Left lobe of liver (tissue), 2 donors: ENCODE measurements at regions not wholly inside any gene's neighbourhood (a gene's known extent, or its start where the extent isn't known, plus 50 kb on each side); places are given as distances from the start of the nearest gene placed in this dataset.

Source experiments
- ATAC-seq: fragments of 200-7000 bp; cut with Tn5 transposase; one replicate; pipeline ENCODE4 v1.9.1; 2020; ENCODE audit warnings: mild to moderate bottlenecking, moderate library complexity
- DNase-seq: peaks from one replicate; pipeline ENCODE4 v3.0.0-alpha.2; 2020; ENCODE audit warnings: low spot score
- donor health status: DM: no; HTN: no; CAD: no; lungs with moderate emphysema.
- donor health status: DM: no; HTN: yes; CAD: no.

DNA sequence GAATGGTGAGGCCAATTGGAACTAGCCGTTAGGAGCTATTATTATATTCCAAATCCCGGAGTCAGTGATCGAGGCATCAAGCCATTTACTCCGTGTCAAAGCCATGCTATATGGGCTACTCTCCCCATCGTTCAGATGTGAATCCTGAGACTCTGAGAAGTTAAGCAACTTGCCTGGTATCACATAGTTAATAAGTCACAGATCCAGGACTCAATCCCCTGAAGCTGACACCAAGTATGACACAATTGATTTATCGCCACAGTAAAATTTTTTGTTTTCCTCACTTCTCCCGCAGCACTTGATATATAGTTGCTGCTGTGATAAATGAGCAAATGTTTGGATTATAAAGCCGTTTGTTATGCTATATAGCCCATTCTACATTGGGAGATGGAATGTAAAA, 50.8 kb upstream of the TSHZ2 start:
- no peak for DNase-seq

DNA sequence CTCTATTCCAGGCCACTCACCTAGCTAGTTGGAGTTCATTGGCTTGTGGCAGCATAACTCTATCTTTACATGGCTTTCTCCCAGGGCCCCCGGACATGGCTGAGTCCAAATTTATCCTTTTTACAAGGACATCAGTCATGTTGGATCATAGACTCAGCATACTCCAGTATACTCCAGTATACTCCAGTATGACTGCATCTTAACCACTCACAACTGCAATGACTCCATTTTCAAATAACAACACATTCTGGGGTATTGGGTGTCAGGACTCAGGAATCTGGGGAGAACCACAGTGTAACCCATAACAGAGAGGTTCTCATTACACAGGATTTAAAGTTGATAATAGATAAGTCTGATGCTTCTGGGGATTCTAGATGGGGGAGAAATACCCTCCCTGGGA, 53.8 kb upstream of the TSHZ2 start:
- ATAC-seq (no peak), DNase-seq (no peak)

More for the DNA sequence above, 50.8 kb upstream of the TSHZ2 start:
- ATAC-seq: no peak

DNA sequence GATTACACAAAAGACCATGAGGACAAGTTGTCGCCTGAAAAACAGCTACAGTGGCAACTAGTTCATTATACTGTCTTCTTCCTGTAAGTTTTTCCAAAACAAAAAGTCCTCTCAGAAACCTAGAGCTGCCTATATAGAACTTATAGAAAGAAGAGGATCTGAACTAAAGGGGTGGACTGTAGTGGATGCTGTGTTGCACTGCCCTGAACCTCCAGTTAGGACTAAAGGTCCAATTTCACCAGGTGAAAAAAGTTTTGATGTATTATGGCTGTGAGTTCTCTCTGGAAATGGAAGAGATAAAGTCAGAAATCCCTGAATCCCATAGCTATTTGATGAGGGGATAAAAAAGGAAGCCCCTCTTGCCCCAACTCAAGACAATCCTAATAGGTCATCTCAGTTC, 56.6 kb upstream of the TSHZ2 start:
- ATAC-seq (no peak), DNase-seq (no peak)

DNA sequence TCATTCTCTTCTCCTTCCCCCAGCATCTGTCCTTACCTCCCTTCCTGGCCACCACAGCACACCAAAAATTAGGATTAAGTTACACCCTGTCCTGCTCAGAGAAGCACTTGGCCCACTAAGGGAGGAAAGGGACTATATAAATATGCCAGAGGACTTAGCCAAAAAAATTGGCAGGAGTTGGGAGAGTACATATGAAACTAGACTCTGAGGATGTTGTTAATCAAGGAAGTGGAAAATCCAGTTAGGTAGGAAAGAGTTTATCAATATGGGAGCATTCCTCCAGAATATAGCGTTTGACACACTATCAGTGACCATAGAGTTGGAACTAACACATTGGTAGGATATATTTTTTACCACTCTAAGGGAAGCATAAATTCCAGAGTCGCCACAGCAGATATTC, 57.3 kb upstream of the TSHZ2 start:
- ATAC-seq: no peak
- no peak for DNase-seq

DNA sequence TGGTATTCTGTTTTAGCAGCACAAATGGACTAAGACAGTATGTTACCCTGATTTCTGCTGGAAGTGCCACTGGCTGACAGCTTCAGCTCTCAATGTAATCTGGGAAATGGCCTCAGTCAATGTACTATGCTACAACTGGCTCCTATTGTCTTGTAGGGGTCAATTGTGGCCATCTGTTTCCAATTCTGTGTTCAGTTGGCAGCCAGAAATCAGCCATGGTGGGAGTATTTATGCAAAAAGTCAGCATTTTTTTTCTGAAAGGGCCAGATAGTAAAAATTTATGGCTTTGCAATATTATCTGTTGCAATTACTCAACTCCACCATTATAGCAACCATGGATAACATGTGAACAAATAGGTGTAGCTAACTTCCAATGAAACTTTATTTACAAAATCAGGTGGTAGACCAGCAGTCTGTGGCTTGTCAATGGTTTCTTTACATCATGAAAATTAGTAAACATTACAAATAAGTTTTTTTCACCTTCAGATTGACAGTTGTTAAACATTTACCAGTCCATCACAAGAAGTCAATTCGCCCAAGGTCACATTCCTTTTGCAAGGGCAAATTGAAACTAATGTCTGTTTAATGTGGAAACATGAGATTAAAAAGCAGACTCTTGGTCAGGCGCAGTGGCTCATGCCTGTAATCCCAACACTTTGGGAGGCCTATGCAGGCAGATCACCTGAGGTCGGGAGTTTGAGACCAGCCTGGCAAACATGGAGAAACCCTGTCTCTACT, 58.3 kb upstream of the TSHZ2 start:
- no peak for DNase-seq
- peak; percentile 39 for ATAC-seq

DNA sequence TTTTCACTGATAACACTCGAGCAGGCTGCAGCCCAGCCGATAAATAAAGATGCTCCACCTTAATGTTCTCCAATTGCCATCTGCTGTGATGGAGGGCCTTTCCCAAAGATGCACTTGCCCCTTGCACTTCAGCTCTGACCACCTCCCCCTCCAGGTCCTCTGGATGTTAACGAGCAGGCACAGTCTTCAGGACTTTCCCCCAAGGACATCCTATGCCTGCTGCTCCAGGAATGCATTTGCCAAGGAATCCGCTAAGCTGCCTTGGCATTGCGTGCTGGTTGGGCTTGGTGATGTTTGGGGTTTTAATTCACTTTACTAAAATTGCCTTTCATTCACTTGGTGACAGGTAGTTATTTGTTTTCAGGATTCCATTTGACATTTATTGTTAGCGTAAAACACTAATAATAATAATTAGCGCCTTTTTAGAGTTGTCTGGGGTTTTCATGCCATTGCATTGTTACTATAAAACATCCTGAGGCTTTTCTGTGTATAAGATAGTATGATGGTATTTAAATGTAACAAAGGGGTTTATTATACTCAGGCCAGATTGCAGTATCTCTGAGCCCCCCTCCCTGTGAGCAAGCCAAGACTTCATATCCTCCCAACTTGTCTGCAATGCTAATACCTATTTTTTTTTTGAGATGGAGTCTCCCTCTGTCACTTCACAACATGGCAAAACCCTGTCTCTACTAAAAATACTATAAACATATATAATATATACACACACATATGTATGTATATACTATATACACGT, 66.7 kb upstream of the TSHZ2 start:
- no peak for DNase-seq
- no peak for ATAC-seq

DNA sequence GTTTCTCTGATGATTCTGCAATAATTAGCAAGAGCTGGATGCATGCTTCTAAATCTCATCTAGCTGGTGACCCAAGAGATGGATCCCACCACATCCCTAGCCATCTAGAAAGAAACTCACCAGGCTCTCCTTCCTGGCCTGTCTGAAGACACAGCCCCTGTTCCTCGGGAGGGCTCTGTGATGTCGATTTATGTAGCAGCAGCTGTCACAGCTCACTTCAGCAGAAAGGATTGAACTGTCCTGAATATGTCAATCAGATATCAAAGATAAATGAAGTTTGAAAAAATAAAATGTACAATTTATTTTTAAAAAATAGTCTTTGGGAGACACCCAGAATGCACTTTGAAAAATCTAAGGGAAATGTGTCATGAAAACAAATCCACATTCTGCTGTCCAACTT, 67.3 kb upstream of the TSHZ2 start:
- DNase-seq (no peak), ATAC-seq (no peak)

DNA sequence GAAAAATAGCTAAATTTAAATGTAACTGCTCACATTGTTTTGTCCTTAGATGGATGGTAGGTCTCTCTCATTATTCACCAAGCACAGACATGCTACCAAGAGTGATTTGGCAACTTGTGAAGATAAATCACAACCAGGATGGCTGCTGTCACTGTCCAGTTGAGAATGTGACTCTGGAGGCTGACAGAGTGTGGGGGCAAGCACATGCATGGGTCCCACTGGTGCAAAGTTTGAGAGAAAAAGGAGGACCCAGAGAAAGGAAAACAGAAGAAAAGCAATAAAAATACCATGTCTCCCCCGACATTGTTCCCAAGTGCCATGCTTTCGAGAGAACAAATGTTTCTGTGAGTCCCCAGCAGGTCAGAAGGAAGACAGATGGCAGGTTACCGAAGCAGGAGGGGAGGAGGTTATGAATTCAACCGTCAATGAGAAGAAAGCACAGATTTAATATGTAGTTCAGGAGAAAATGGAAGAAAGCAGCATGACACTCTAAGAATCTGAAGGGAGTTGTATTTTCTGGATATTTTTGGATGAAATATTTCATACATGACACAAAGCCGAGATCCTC, 73.0 kb upstream of the TSHZ2 start:
- DNase-seq (no peak), ATAC-seq (no peak)

DNA sequence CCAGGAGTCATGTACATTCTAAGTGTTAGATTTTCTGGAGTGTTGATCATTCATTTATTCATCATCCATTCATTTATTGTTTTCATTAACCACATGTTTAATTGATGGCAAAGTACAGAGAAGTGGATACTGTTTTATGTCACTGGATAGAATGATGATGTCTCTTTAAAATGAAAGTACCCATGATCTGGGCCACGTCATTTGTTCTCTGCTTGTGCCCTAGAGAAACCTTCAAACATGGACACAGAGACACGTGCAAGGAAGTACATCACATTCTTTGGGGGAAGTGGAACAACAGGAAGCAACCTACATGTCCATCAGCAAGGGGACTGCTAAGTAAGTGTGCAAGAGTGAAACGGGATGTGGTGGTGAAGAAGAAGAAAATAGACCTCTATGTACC, 75.8 kb upstream of the TSHZ2 start:
- no peak for DNase-seq

DNA sequence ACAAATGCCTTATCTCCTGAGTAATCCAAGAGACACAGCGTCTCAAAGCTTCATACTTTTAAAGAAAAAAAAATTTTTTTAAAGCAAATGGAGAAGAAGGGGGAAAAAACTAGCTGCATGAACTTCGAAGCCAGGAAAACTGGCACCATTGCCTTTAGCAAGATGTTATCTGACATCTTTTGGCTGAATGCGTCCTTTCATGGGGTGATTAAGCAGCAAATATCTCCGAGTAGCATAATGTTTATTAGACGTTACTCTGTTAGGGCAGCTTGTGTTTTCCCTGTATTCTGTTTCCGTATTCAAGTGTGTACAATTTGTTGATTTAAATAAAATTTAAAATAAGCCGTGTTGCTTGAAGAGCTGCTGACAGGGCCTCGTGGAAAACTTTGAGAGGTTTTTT, 76.5 kb upstream of the TSHZ2 start:
- DNase-seq (no peak), ATAC-seq (no peak)

More for the DNA sequence above, 75.8 kb upstream of the TSHZ2 start:
- no peak for ATAC-seq

DNA sequence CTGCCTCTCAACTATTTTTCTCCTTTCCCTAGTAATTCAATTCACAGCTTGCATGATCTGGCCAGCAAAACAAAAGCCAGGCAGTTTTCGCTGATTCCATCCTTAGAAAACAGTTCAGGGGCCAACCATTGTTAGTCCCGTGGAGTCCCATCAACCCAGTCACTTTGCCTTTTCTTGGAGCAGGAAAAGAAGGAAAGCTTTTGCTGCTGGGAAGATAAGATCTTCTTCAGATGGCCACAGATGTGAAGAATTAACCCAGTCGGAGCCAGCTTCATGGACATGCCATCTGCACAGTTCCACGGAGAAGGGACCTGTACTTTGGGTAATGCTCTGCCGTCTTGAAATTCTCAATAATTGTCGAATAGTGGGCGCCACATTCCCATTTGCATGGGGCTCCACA, 76.9 kb upstream of the TSHZ2 start:
- no peak for DNase-seq
- no peak for ATAC-seq

DNA sequence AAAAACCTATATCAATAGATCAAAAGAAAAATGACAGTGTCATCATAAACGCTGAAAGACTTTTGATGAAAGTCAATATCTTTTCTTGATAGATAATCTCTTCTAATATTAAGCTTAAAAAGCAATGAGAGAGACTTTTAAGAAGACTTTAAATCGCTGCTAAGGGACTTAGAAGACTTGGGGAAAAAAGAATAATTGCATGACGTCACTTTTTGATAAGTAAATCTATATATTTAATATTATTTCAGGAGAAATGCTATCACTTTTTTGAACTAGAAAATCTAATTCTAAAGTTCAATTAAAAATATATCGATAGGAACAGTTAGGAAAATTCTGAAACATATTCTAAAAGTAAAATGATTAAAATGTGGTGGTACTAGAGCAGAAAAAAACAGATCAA, 78.7 kb upstream of the TSHZ2 start:
- DNase-seq (no peak), ATAC-seq (no peak)

DNA sequence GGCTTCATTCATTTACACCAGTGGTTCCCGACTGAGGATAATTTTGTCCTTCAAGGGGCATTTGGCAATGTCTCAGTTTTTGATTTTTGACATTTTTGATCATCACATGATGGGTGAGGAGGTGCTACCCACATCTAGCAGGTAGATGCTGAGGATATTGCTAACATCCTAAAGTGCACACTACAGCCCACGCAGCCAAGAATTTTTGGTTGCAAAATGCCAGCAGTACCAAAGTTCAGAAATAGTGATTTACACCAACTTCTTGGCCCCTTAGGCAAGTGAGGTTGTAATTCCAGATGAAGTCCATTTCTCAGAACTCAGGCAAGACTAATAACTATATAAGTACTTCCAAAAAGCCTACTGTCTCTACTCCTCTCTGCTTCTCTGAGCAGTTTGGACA, 80.1 kb upstream of the TSHZ2 start:
- ATAC-seq (peak; percentile 70), DNase-seq (no peak)

DNA sequence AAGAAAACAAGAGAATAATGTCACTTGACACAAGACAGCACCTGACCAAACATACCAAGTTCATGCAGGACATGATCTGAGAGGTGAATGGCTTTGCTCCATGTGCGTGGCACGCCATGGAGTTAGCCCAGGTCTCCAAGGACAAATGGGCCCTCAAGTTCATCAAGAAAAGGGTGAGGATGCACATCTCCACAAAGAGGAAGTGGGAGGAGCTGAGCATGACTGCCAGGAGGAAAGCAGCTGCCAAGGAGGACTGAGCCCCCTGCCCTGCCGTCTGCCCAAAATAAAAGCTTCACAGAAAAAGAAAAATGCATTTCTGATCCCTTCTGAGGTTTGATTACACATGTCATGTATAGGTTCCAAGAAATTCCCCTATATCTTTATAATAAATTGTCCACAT, 82.0 kb upstream of the TSHZ2 start:
- no peak for ATAC-seq

DNA sequence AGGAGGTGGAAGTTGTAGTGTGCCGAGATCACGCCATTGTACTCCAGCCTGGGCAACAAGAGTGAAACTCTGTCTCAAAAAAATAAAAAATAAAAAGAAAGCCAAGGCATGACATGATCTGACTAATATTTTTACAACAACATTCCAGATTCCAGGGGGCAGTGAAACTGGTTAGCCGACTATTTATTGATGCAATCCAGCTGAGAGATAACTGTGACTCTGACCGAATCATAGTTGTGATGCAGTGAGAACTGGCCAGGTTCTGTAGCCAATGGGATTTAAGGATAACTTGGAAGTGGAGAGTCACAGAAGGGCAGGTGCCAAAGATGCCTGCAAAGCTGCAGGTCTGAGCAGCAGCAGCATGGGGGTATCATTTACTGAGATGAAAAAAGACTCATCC, 82.9 kb upstream of the TSHZ2 start:
- ATAC-seq (no peak), DNase-seq (no peak)

More for the DNA sequence above, 82.0 kb upstream of the TSHZ2 start:
- no peak for DNase-seq

DNA sequence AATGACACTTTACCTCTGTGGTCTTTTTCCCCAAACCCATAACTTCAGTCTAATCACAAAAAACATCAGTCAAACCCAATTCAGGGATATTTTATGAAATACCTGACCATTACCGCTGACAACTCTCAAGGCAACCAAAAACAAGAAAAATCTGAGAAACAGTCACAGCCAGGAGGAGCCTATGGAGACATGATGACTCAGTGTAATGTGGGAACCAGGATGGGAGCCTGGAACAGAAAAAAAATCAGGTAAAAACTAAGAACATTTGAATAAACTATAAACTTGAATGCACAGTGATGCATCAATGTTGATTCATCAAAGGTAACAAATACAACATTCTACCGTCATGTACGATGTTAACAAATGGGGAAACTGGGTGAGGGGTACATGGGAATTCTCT, 84.1 kb upstream of the TSHZ2 start:
- ATAC-seq (no peak), DNase-seq (no peak)

DNA sequence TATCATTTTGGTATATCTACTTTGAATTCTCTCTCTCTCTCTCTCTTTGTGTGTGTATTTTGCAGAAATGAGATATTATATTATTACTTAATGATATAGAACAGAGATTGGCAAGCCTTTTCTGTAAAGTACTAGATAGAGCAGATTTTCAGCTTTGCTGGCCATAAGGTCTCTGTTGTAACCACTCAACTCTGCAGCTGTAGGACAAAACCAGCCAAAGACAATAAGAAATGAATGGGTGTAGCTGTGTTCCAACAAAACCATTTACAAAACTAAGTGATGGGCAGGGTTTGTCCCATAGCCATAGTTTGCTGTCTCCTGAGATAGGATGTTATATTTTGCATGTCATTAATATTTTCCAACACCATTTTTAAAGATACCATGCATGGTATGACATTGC, 91.2 kb upstream of the TSHZ2 start:
- ATAC-seq: no peak
- no peak for DNase-seq

DNA sequence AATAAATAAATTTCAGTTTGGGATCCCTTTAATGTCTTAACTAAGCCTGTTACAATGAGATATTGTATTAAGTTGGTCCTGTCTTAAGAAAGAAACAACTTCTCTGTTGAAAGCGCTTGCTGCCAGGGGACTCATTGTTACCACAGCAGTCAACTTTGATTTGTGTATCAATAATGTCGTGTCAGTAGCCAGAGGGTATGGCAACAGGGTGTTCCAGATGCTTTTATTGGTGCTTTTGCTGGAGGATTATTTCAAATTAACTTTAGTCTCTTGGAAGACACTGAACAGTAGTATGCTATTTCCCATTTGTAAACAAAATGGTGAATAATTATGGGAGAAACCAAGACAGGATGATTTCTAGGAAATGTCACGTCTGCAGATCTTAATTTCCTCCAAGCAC, 91.9 kb upstream of the TSHZ2 start:
- DNase-seq (no peak), ATAC-seq (no peak)

DNA sequence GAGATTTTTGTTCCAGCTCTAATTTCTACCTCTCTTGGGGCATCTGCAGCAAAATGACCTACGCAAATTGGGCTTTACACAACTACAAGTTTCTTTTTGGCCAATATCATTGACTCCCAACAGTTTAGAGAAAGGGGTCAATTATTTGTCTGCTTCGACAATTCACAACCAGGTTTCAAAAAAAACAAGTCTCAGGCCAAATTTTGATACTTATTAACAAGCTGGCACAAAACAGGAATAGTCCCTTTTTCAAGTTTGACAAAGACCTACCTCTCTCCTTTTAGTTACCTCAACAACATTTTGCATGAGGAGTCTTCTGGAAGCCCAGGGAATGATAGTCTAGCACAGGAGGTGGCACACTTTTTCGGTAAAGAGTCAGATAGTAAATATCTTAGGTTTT, 97.9 kb upstream of the TSHZ2 start:
- ATAC-seq: peak; percentile 57
- DNase-seq: no peak

DNA sequence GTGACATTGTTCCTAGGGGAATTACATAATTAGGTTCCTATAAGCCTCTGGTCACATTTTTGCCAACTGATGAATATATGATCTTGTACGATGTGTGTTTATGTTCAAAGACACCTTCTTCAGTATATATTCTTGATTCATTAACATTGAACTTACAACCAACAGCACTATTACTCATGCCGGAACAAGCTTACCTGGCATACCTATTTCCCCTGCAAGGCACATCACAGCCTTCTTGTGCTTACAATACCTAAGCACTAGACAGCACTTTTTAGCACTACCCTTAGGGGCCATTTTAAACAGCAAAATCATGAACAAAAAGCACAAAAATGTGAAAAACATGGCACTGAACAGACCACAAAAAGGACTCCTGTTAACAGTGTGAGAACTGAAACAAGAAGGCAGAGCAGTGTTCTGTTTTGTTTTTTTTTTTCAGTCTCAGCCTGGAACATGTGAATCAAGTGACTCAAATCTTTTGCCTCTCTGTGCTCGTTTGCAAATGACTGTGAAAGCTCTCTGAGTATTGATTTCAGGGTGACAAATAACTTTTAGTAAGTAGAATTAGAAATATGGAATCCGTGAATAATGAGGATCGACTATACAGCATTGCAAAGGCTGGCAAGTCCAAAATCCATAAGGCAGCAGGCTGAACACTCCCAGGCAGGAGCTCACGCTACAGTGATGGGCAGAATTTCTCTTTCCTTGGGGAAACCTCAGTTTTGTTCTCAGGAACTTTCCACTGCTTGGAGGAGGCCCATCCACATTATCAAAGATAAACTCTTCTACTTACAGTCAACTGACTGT, 102.3 kb upstream of the TSHZ2 start:
- no peak for DNase-seq
- ATAC-seq: peak; percentile 33

DNA sequence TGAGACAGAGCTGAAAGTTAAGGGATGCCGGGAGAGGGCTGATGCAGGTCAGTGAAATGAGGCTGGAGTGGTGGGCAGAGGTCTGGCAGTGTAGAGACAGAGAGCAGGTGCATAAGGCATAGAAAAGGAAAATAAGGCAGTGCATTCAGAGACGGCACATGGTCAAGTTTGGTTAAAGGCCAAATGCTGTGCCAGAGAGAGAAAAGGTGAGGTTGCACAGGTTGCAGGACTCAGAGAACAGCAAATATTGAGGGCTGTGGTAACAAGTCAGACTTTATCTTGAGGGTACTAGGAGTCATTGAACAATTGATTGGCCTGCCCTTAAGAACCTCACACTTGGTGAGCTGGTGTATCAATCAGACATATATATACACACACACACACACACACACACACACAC, 102.9 kb upstream of the TSHZ2 start:
- ATAC-seq: peak; percentile 77
- DNase-seq: peak; percentile 69

DNA sequence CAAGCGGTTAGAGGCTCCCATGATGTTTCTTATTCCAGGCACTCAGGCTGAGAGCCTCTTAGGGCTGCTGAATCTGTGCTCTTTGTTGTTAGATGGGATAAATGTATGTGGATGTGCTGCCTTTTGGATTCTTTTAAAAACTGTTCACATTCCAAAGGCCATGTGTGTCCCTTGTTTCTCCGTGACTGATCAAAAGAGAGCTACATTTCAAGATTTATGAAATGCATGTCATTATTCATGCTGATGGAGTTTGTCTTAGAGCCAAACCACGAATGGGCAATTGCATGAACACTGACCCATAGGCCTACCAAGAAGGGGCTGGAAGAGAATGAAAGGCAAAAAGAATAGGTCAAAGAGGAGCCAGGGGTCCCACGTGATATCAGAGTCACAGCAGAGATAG, 104.9 kb upstream of the TSHZ2 start:
- DNase-seq (no peak), ATAC-seq (no peak)
